ENCODE measurements at regions not wholly inside any gene's neighbourhood (a gene's known extent, or its start where the extent isn't known, plus 50 kb on each side); places are given as distances from the start of the nearest gene placed in this dataset.

GRCh38 chr6:88520445-88520844, 354.3 kb upstream of the CNR1 start:
- Histone ChIP-seq H3K4me3 (no peak overlapping the region), H3K27ac (no peak overlapping the region)
- TF ChIP-seq, protein P1, sequence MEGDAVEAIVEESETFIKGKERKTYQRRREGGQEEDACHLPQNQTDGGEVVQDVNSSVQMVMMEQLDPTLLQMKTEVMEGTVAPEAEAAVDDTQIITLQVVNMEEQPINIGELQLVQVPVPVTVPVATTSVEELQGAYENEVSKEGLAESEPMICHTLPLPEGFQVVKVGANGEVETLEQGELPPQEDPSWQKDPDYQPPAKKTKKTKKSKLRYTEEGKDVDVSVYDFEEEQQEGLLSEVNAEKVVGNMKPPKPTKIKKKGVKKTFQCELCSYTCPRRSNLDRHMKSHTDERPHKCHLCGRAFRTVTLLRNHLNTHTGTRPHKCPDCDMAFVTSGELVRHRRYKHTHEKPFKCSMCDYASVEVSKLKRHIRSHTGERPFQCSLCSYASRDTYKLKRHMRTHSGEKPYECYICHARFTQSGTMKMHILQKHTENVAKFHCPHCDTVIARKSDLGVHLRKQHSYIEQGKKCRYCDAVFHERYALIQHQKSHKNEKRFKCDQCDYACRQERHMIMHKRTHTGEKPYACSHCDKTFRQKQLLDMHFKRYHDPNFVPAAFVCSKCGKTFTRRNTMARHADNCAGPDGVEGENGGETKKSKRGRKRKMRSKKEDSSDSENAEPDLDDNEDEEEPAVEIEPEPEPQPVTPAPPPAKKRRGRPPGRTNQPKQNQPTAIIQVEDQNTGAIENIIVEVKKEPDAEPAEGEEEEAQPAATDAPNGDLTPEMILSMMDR (IDR thresholded peaks at IDR 0.05) = no peak
- DNase-seq (ENCODE audit: low spot score) = no peak

DNA sequence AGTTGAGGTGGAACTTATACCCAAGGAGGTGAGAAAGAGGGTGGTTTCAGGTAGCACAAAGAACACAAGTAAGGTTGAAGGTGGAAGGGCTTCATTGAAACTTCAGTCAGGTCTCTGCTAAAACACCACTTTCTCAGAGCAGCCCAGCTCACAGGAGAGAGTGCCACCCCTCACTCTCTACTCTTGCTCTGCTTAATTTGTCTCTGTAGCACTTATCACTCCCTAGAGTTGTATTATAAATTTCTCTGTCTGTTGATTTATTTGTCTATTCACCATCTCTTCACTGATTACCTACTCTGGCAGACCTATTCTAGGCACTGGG, 353.8 kb upstream of the CNR1 start:
- Histone ChIP-seq H3K4me3 (no peak overlapping the region), H3K27ac (no peak overlapping the region)
- TF ChIP-seq, protein P1 (IDR thresholded peaks at IDR 0.05) = no peak
- DNase-seq (ENCODE audit: low spot score) = no peak

DNA sequence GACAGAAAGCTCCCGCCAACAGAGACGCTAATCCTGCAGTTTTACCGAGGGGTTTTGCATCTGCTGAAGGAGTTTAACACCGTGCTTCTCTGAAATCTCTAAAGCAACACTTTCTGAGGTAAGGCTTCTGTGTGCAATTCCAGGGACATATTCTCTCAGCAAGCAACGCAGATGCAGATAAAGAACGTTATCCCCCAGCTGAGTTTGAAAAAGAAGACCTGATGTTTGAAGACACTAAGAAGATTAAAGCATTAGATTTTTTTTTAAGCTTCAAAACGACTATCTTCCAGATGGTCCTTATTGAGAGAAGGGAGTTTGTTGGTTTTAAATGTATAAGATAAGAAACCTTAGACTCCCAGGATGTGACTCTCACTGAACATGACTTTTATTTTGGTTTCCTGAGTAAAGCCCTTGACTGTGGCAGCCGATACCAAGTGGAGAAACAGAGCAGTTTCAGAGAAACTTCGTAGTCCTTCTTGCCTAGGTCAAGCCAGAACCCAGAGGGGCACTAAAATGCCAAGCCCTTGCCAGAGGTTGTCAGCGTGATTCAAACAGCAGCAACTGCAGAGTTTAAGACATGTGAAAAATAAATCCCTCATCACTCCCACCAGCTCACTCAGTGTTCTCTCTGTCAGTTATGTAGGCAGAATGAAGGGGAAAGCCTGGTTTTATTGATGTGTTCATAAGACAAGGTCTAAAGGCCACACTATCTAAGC, 353.3 kb upstream of the CNR1 start:
- TF ChIP-seq, protein P1 (IDR thresholded peaks at IDR 0.05) = no peak
- no peak for DNase-seq (ENCODE audit: low spot score)
- H3K4me3 ChIP-seq = no peak overlapping the region
- no peak overlapping the region for H3K27ac ChIP-seq

GRCh38 chr6:88517737-88518136, 351.6 kb upstream of the CNR1 start:
- TF ChIP-seq, protein P1 (IDR thresholded peaks at IDR 0.05) = no peak
- no peak for DNase-seq (ENCODE audit: low spot score)
- no peak overlapping the region for H3K27ac ChIP-seq
- H3K4me3 ChIP-seq = no peak overlapping the region

DNA sequence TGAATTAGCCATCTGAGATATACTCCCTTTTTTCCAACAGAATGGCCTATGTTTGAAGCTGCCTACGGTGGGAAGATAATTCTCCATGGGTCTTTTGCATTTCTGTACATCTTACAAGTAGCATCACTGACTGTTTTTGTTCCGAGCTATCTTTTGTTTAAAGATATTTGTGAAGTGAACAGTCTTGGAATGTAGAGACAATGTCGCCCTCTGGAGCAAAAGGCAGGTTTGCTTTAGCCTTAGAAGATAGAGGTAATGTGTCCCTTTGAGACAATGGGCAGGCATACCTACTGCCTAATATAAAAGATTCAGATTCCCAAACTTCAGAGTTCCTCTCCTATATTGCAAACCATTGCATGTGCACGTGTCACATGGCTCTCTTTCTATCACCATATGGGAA, 347.8 kb upstream of the CNR1 start:
- DNase-seq (ENCODE audit: low spot score) = no peak
- no peak overlapping the region for H3K4me3 ChIP-seq
- TF ChIP-seq, protein P1 (IDR thresholded peaks at IDR 0.05) = no peak
- H3K27ac ChIP-seq = no peak overlapping the region

DNA sequence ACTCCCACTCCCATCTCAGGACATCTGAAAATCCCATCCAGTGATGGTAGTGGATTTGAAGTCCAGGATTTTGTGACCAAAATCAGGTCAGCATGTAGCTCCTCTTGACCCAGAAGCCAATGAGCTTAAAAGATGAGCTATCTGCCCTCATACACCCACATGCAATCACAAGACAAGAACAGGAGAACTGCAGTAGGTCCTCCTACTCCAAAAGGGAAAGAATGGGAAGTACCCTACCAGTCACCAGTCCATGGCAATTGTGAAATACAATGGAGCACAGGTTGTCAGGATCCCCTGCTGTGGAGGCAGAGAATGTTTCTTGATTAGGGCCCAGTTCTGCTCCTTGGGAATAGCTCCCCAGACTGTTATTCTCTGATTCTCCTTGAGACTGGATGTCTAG, 347.3 kb upstream of the CNR1 start:
- Histone ChIP-seq H3K4me3 (no peak overlapping the region), H3K27ac (no peak overlapping the region)
- TF ChIP-seq, protein P1 (IDR thresholded peaks at IDR 0.05) = no peak
- no peak for DNase-seq (ENCODE audit: low spot score)

DNA sequence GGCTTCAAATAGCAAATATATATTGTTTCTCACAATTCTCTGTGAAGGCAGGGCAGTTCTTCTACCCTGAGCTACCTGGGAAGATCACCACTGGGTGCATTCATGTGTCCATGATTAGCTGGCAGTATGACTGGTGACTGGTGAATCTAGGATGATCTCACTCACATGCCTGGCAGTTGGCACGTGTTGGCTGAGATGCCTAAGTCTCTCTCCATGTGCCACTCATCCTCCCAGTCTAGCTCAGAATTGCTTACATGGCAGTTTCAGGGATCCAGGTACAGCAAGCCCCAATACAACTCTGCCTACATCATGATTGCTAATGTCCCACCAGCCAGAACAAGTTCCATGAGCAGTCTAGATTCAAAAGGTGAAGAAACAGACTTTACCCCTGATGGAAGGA, 346.8 kb upstream of the CNR1 start:
- no peak overlapping the region for H3K4me3 ChIP-seq
- H3K27ac ChIP-seq = no peak overlapping the region
- TF ChIP-seq, protein P1 (IDR thresholded peaks at IDR 0.05) = no peak
- DNase-seq (ENCODE audit: low spot score) = no peak

Data from coronary artery (tissue), 2 donors.